ENCODE measurements at regions not wholly inside any gene's neighbourhood (a gene's known extent, or its start where the extent isn't known, plus 50 kb on each side); places are given as distances from the start of the nearest gene placed in this dataset.

GRCh38 chr22:26801449-26801848 lies 144.1 kb downstream of the MIAT start:
- H4K20me1 ChIP-seq (replicated peaks in 1 of 2; ENCODE audit: control insufficient read depth in 1 of 2, insufficient read depth in 2 of 2, low read length in 2 of 2), result no peaks in the 10 kb centered on the region
- no peak overlapping the region for H2BK12ac ChIP-seq (ENCODE audit: low read depth, low read length)
- ChIA-PET CTCF (ENCODE audit: partially characterized antibody) (interaction anchor here (2.1 kb wide), 1 partner anchor 122 kb away, joined by 5 read pairs; no protein-coding TSS in a partner anchor), POLR2A (ENCODE audit: partially characterized antibody) (no interaction called here)
- H3K79me2 ChIP-seq (ENCODE audit: control insufficient read depth in 1 of 2, insufficient read depth in 2 of 2, low read length in 2 of 2), result no peaks in the 10 kb centered on the region
- no peak for DNase-seq (ENCODE audit: low read depth in 1 of 2, low spot score in 2 of 2)
- no peaks in the 10 kb centered on the region for H3K36me3 ChIP-seq (ENCODE audit: control insufficient read depth in 2 of 4, insufficient read depth in 4 of 4, low read length in 3 of 4)
- no peaks in the 10 kb centered on the region for H3K23me2 ChIP-seq (ENCODE audit: low read depth, low read length)
- H3K18ac ChIP-seq (ENCODE audit: extremely low read depth, low read length), result no peak overlapping the region
- no peak overlapping the region for H3K4me2 ChIP-seq (ENCODE audit: insufficient read depth in 1 of 2, low read depth in 2 of 2, low read length in 2 of 2)
- no peak overlapping the region for H3K9ac ChIP-seq (replicated peaks in 1 of 4; ENCODE audit: extremely low read depth in 1 of 4, low read depth in 3 of 4, low read length in 3 of 4)
- 86% methylated on average over 1 of the region's 1 CpG; no CpG with 5 or more reads in 1 of the 2 experiments for WGBS, 2 experiments (ENCODE audit: extremely low coverage in 1 of 2, insufficient coverage in 1 of 2, insufficient read length in 1 of 2, insufficient replicate concordance in 2 of 2, low coverage in 1 of 2, low lambda C conversion rate in 2 of 2, missing lambda C conversion rate in 1 of 2)
- H3K27ac ChIP-seq (ENCODE audit: low read depth, low read length), result no peak overlapping the region
- no peak for FAIRE-seq
- H4K91ac ChIP-seq (replicated peaks; ENCODE audit: insufficient read length, low read length), result no peak overlapping the region
- TF ChIP-seq SUZ12 (IDR thresholded peaks at IDR 0.05; ENCODE audit: low read length), result no peak
- peak; percentile 93 for TF ChIP-seq KDM1A (IDR thresholded peaks at IDR 0.05; ENCODE audit: borderline replicate concordance, low read length)
- H3K9me3 ChIP-seq (ENCODE audit: insufficient read depth in 2 of 2, low read depth in 1 of 2, low read length in 1 of 2), result no peaks in the 10 kb centered on the region
- H3K4me3 ChIP-seq (ENCODE audit: extremely low read depth in 1 of 4, insufficient read depth in 2 of 4, low read depth in 3 of 4, low read length in 4 of 4), result no peak overlapping the region
- H2BK20ac ChIP-seq (ENCODE audit: low read length), result no peak overlapping the region
- H2AK5ac ChIP-seq (ENCODE audit: low read depth, low read length), result no peak overlapping the region
- no peak overlapping the region for H3K4ac ChIP-seq (replicated peaks; ENCODE audit: insufficient read length, low read depth, low read length)
- H3K56ac ChIP-seq (replicated peaks; ENCODE audit: insufficient read length, low read depth, low read length), result no peak overlapping the region
- H2BK15ac ChIP-seq (ENCODE audit: low read length), result no peak overlapping the region
- no peak overlapping the region for H3K14ac ChIP-seq (ENCODE audit: insufficient read length)
- H2BK5ac ChIP-seq (ENCODE audit: low read depth, low read length), result no peak overlapping the region
- H3K23ac ChIP-seq (ENCODE audit: insufficient read length), result no peak overlapping the region
- H2AFZ ChIP-seq (ENCODE audit: low read length), result no peak overlapping the region
- H3K79me1 ChIP-seq (ENCODE audit: low read depth, low read length), result no peaks in the 10 kb centered on the region
- peaks cover 2 to 13% (median 7%) of the 10 kb centered on the region in 4 experiments for H3K4me1 ChIP-seq (replicated peaks in 1 of 4; ENCODE audit: control insufficient read depth in 3 of 4, insufficient read depth in 4 of 4, low read length in 3 of 4)
- H2BK120ac ChIP-seq (replicated peaks; ENCODE audit: low read depth, low read length), result no peak overlapping the region
- H4K5ac ChIP-seq (ENCODE audit: insufficient read length, low read depth, low read length), result no peak overlapping the region
- H3K27me3 ChIP-seq (replicated peaks in 1 of 4; ENCODE audit: control insufficient read depth in 3 of 4, extremely low read depth in 1 of 4, insufficient read depth in 3 of 4, low read length in 3 of 4), result no peaks in the 10 kb centered on the region
- no peak overlapping the region for H4K8ac ChIP-seq (ENCODE audit: extremely low read depth, insufficient read depth, low read length)

Measured in H1 (cell line).